GM12865 (cell line): ENCODE measurements at regions not wholly inside any gene's neighbourhood (a gene's known extent, or its start where the extent isn't known, plus 50 kb on each side); places are given as distances from the start of the nearest gene placed in this dataset.

ENCODE experiments used
- DNase-seq: peaks from one replicate; pipeline ENCODE4 v3.0.0; 2010; ENCODE audit warnings: low read depth
- H3K4me3 ChIP-seq: 2 replicates; pipeline ENCODE4 v1.5.1; 2011; ENCODE audit warnings: mild to moderate bottlenecking, low read depth, low read length, control low read depth
- CTCF ChIP-seq: IDR thresholded peaks from 2 replicates; pipeline ENCODE4 v1.5.1; 2011; ENCODE audit warnings: low read length, control low read depth, low read depth, inconsistent platforms; ENCODE audit not compliant: insufficient read depth; ENCODE audit errors: missing control alignments

GRCh38 chr5:97559827-97560598 is 377.0 kb upstream of the RIOK2 start:
- no peak for TF ChIP-seq CTCF
- no peak for DNase-seq

GRCh38 chr5:97560599-97560993 is 377.5 kb upstream of the RIOK2 start:
- TF ChIP-seq CTCF = no peak
- no peak for DNase-seq

More at GRCh38 chr5:97559827-97560598, 377.0 kb upstream of the RIOK2 start:
- no peak overlapping the region for H3K4me3 ChIP-seq

GRCh38 chr5:97563050-97563657 is 380.1 kb upstream of the RIOK2 start:
- DNase-seq = no peak
- no peak for TF ChIP-seq CTCF
- H3K4me3 ChIP-seq = no peak overlapping the region

More at GRCh38 chr5:97560599-97560993, 377.5 kb upstream of the RIOK2 start:
- no peak overlapping the region for H3K4me3 ChIP-seq

GRCh38 chr5:97568382-97568781 is 385.3 kb upstream of the RIOK2 start:
- H3K4me3 ChIP-seq = no peak overlapping the region
- no peak for TF ChIP-seq CTCF
- no peak for DNase-seq

GRCh38 chr5:97570242-97570641 is 387.2 kb upstream of the RIOK2 start:
- DNase-seq = no peak
- TF ChIP-seq CTCF = no peak
- no peak overlapping the region for H3K4me3 ChIP-seq

GRCh38 chr5:97575322-97575721 is 392.3 kb upstream of the RIOK2 start:
- DNase-seq = no peak
- TF ChIP-seq CTCF = no peak

More at GRCh38 chr5:97575322-97575721, 392.3 kb upstream of the RIOK2 start:
- no peak overlapping the region for H3K4me3 ChIP-seq
